ENCODE measurements at regions not wholly inside any gene's neighbourhood (a gene's known extent, or its start where the extent isn't known, plus 50 kb on each side); places are given as distances from the start of the nearest gene placed in this dataset.

GRCh38 chr6:144809969-144810368 lies 524.8 kb downstream of the UTRN start:
- peaks cover 1% of the 10 kb centered on the region for H3K4me1 Mint-ChIP-seq (ENCODE audit: low read depth)
- TF ChIP-seq, protein P1, sequence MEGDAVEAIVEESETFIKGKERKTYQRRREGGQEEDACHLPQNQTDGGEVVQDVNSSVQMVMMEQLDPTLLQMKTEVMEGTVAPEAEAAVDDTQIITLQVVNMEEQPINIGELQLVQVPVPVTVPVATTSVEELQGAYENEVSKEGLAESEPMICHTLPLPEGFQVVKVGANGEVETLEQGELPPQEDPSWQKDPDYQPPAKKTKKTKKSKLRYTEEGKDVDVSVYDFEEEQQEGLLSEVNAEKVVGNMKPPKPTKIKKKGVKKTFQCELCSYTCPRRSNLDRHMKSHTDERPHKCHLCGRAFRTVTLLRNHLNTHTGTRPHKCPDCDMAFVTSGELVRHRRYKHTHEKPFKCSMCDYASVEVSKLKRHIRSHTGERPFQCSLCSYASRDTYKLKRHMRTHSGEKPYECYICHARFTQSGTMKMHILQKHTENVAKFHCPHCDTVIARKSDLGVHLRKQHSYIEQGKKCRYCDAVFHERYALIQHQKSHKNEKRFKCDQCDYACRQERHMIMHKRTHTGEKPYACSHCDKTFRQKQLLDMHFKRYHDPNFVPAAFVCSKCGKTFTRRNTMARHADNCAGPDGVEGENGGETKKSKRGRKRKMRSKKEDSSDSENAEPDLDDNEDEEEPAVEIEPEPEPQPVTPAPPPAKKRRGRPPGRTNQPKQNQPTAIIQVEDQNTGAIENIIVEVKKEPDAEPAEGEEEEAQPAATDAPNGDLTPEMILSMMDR (IDR thresholded peaks at IDR 0.05), result no peak
- H3K27me3 Mint-ChIP-seq, result no peaks in the 10 kb centered on the region
- ChIA-PET CTCF (interaction anchor here (1.3 kb wide), 1 partner anchor 22 kb away, joined by 3 read pairs; no protein-coding TSS in a partner anchor), POLR2A (no interaction called here)
- no peak for DNase-seq
- H3K36me3 Mint-ChIP-seq (ENCODE audit: low read depth), result peaks cover 23% of the 10 kb centered on the region
- intact Hi-C loops (cut with micrococcal nuclease), result loop anchor here (10.0 kb wide), 1 partner anchor 225 kb away; no protein-coding TSS in a partner anchor
- no peak overlapping the region for H3K4me3 Mint-ChIP-seq
- no peak overlapping the region for H3K27ac Mint-ChIP-seq
- ATAC-seq, result no peak
- no peaks in the 10 kb centered on the region for H3K9me3 Mint-ChIP-seq

GRCh38 chr6:144811140-144811539 lies 526.0 kb downstream of the UTRN start:
- Mint-ChIP-seq H3K36me3 (ENCODE audit: low read depth) (peaks cover 24% of the 10 kb centered on the region), H3K9me3 (no peaks in the 10 kb centered on the region), H3K27me3 (no peaks in the 10 kb centered on the region), H3K4me1 (ENCODE audit: low read depth) (peaks cover 1% of the 10 kb centered on the region), H3K4me3 (no peak overlapping the region), H3K27ac (no peak overlapping the region)
- DNase-seq (no peak), ATAC-seq (no peak)
- TF ChIP-seq, protein P1 (IDR thresholded peaks at IDR 0.05), result no peak
- ChIA-PET POLR2A (no interaction called here), CTCF (no interaction called here)
- intact Hi-C loops (cut with micrococcal nuclease), result loop anchor here (10.0 kb wide), 1 partner anchor 226 kb away; no protein-coding TSS in a partner anchor

GRCh38 chr6:144816936-144817335 lies 531.8 kb downstream of the UTRN start:
- no peaks in the 10 kb centered on the region for H3K9me3 Mint-ChIP-seq
- peaks cover 16% of the 10 kb centered on the region for H3K36me3 Mint-ChIP-seq (ENCODE audit: low read depth)
- H3K4me3 Mint-ChIP-seq, result no peak overlapping the region
- intact Hi-C loops (cut with micrococcal nuclease), result loop anchor here (10.0 kb wide), 1 partner anchor 232 kb away; no protein-coding TSS in a partner anchor
- CTCF ChIA-PET, result no interaction called here
- H3K27me3 Mint-ChIP-seq, result no peaks in the 10 kb centered on the region
- TF ChIP-seq, protein P1 (IDR thresholded peaks at IDR 0.05), result no peak
- H3K27ac Mint-ChIP-seq, result no peak overlapping the region
- POLR2A ChIA-PET, result no interaction called here
- DNase-seq (no peak), ATAC-seq (no peak)
- peaks cover 18% of the 10 kb centered on the region for H3K4me1 Mint-ChIP-seq (ENCODE audit: low read depth)

DNA sequence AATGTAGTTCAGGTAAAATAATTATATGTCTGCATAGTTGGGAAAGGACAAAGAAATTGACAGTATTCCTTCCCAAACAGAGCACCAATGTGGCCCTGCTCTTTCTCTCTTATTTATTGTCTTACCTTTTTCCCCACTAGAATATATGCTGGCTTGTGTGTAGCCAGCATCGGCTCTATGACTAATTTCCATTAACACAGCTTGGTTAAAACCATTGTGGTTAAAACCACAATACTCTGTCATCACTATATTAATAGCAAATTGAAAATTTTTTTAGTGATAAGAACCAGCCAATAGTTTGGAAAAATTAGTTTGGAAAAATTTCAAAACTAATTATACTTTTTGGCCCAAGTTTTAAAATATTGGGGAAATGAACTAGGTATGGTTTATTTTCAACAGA lies 535.1 kb downstream of the UTRN start:
- ATAC-seq, result peak; percentile 67
- Mint-ChIP-seq H3K27ac (no peak overlapping the region), H3K4me1 (ENCODE audit: low read depth) (peaks cover 18% of the 10 kb centered on the region), H3K36me3 (ENCODE audit: low read depth) (peaks cover 6% of the 10 kb centered on the region), H3K9me3 (no peaks in the 10 kb centered on the region), H3K27me3 (no peaks in the 10 kb centered on the region), H3K4me3 (no peak overlapping the region)
- intact Hi-C loops (cut with micrococcal nuclease), result no loop called here
- CTCF ChIA-PET, result no interaction called here
- POLR2A ChIA-PET, result no interaction called here
- TF ChIP-seq, protein P1 (IDR thresholded peaks at IDR 0.05), result no peak
- DNase-seq, result peak; percentile 4

- Mint-ChIP-seq H3K9me3 (no peaks in the 10 kb centered on the region), H3K4me3 (no peak overlapping the region), H3K4me1 (ENCODE audit: low read depth) (peaks cover 18% of the 10 kb centered on the region), H3K27me3 (no peaks in the 10 kb centered on the region), H3K36me3 (ENCODE audit: low read depth) (peaks cover 7% of the 10 kb centered on the region), H3K27ac (no peak overlapping the region)
- TF ChIP-seq, protein P1 (IDR thresholded peaks at IDR 0.05), result no peak
- ATAC-seq, result no peak
- intact Hi-C loops (cut with micrococcal nuclease), result no loop called here
- POLR2A ChIA-PET, result no interaction called here
- CTCF ChIA-PET, result no interaction called here
- no peak for DNase-seq
These were observed 538.0 kb downstream of the UTRN start for GRCh38 chr6:144823131-144823530.
